ENCODE measurements at regions not wholly inside any gene's neighbourhood (a gene's known extent, or its start where the extent isn't known, plus 50 kb on each side); places are given as distances from the start of the nearest gene placed in this dataset.

GRCh38 chr1:96185181-96185580 is 536.4 kb upstream of the PTBP2 start:
- Histone ChIP-seq H3K9ac (ENCODE audit: low read length) (no peak overlapping the region), H3K27ac (ENCODE audit: low read length) (no peak overlapping the region), H3K27me3 (ENCODE audit: low read length) (peaks cover 44% of the 10 kb centered on the region), H3K4me3 (ENCODE audit: low read length) (no peak overlapping the region), H3K9me2 (replicated peaks; ENCODE audit: low read length) (no peaks in the 10 kb centered on the region), H4K20me1 (ENCODE audit: low read length) (no peaks in the 10 kb centered on the region), H3K9me3 (ENCODE audit: low read length) (0 out of 2 replicates have a peak, but pooled peaks cover 3% of the 10 kb centered on the region), H3K4me2 (ENCODE audit: low read length) (no peak overlapping the region), H2AFZ (ENCODE audit: low read length) (no peak overlapping the region), H3K79me2 (ENCODE audit: low read length) (no peaks in the 10 kb centered on the region), H3K4me1 (ENCODE audit: insufficient read depth, low read length) (no peaks in the 10 kb centered on the region), H3F3A (ENCODE audit: low read length, unreplicated experiment) (no peaks in the 10 kb centered on the region), H3K36me3 (ENCODE audit: low read depth, low read length) (no peaks in the 10 kb centered on the region)
- CTCF ChIA-PET, result no interaction called here
- no TSS peak for BruUV-seq (replicated peaks)
- DNase-seq, result no peak
- POLR2A ChIA-PET (ENCODE audit: unreplicated experiment), result no interaction called here
- TF ChIP-seq EZH2phosphoT487 (IDR thresholded peaks at IDR 0.05; ENCODE audit: borderline replicate concordance, low read length) (no peak), EZH2 (IDR thresholded peaks at IDR 0.05; ENCODE audit: low read length, unreplicated experiment) (no peak), CTCF (conservative IDR thresholded peaks at IDR 0.05; ENCODE audit: low read depth, low read length) (no peak)
- no peak for ATAC-seq
- intact Hi-C loops (cut with micrococcal nuclease), result no loop called here

GRCh38 chr1:96187020-96187419 is 534.6 kb upstream of the PTBP2 start:
- Histone ChIP-seq H3K27ac (ENCODE audit: low read length) (no peak overlapping the region), H3K4me1 (ENCODE audit: insufficient read depth, low read length) (no peaks in the 10 kb centered on the region), H3K9ac (ENCODE audit: low read length) (no peak overlapping the region), H3F3A (ENCODE audit: low read length, unreplicated experiment) (no peaks in the 10 kb centered on the region), H3K79me2 (ENCODE audit: low read length) (no peaks in the 10 kb centered on the region), H3K9me2 (replicated peaks; ENCODE audit: low read length) (no peaks in the 10 kb centered on the region), H4K20me1 (ENCODE audit: low read length) (no peaks in the 10 kb centered on the region), H2AFZ (ENCODE audit: low read length) (no peak overlapping the region), H3K9me3 (ENCODE audit: low read length) (peaks cover 11% of the 10 kb centered on the region), H3K4me3 (ENCODE audit: low read length) (no peak overlapping the region), H3K36me3 (ENCODE audit: low read depth, low read length) (no peaks in the 10 kb centered on the region), H3K27me3 (ENCODE audit: low read length) (peaks cover 27% of the 10 kb centered on the region), H3K4me2 (ENCODE audit: low read length) (no peak overlapping the region)
- TF ChIP-seq EZH2 (IDR thresholded peaks at IDR 0.05; ENCODE audit: low read length, unreplicated experiment), result no peak
- TF ChIP-seq EZH2phosphoT487 (IDR thresholded peaks at IDR 0.05; ENCODE audit: borderline replicate concordance, low read length), result no peak
- TF ChIP-seq CTCF (conservative IDR thresholded peaks at IDR 0.05; ENCODE audit: low read depth, low read length), result no peak
- intact Hi-C loops (cut with micrococcal nuclease), result no loop called here
- ATAC-seq (no peak), DNase-seq (no peak)
- ChIA-PET POLR2A (ENCODE audit: unreplicated experiment) (no interaction called here), CTCF (no interaction called here)
- no TSS peak for BruUV-seq (replicated peaks)

GRCh38 chr1:96191165-96191564 is 530.4 kb upstream of the PTBP2 start:
- Histone ChIP-seq H3K36me3 (ENCODE audit: low read depth, low read length) (no peaks in the 10 kb centered on the region), H3K4me3 (ENCODE audit: low read length) (no peak overlapping the region), H2AFZ (ENCODE audit: low read length) (no peak overlapping the region), H3K27me3 (ENCODE audit: low read length) (peaks cover 16% of the 10 kb centered on the region), H3K4me1 (ENCODE audit: insufficient read depth, low read length) (no peaks in the 10 kb centered on the region), H4K20me1 (ENCODE audit: low read length) (no peaks in the 10 kb centered on the region), H3K79me2 (ENCODE audit: low read length) (no peaks in the 10 kb centered on the region), H3F3A (ENCODE audit: low read length, unreplicated experiment) (no peaks in the 10 kb centered on the region), H3K27ac (ENCODE audit: low read length) (no peak overlapping the region), H3K4me2 (ENCODE audit: low read length) (no peak overlapping the region), H3K9ac (ENCODE audit: low read length) (no peak overlapping the region), H3K9me2 (replicated peaks; ENCODE audit: low read length) (no peaks in the 10 kb centered on the region), H3K9me3 (ENCODE audit: low read length) (peaks cover 11% of the 10 kb centered on the region)
- no TSS peak for BruUV-seq (replicated peaks)
- intact Hi-C loops (cut with micrococcal nuclease), result no loop called here
- POLR2A ChIA-PET (ENCODE audit: unreplicated experiment), result no interaction called here
- no peak for DNase-seq
- CTCF ChIA-PET, result no interaction called here
- TF ChIP-seq EZH2phosphoT487 (IDR thresholded peaks at IDR 0.05; ENCODE audit: borderline replicate concordance, low read length) (no peak), CTCF (conservative IDR thresholded peaks at IDR 0.05; ENCODE audit: low read depth, low read length) (no peak), EZH2 (IDR thresholded peaks at IDR 0.05; ENCODE audit: low read length, unreplicated experiment) (no peak)
- no peak for ATAC-seq
